ENCODE measurements at regions not wholly inside any gene's neighbourhood (a gene's known extent, or its start where the extent isn't known, plus 50 kb on each side); places are given as distances from the start of the nearest gene placed in this dataset.

GRCh38 chr21:27369978-27370571 lies 403.2 kb upstream of the ADAMTS5 start:
- Histone ChIP-seq H3K9ac (ENCODE audit: low read length) (no peak overlapping the region), H3K9me3 (ENCODE audit: insufficient read depth, low read length) (no peaks in the 10 kb centered on the region), H2AFZ (ENCODE audit: low read depth, low read length, severe bottlenecking) (no peak overlapping the region), H4K20me1 (ENCODE audit: low read depth, low read length) (no peaks in the 10 kb centered on the region), H3F3A (ENCODE audit: insufficient read depth) (no peaks in the 10 kb centered on the region), H3K4me3 (ENCODE audit: insufficient read depth, low read length, poor library complexity, severe bottlenecking) (no peak overlapping the region), H3K4me2 (ENCODE audit: low read depth, low read length, poor library complexity, severe bottlenecking) (no peak overlapping the region), H3K27ac (ENCODE audit: low read depth, low read length) (no peak overlapping the region), H3K36me3 (ENCODE audit: low read length) (no peaks in the 10 kb centered on the region), H3K27me3 (ENCODE audit: low read length) (no peaks in the 10 kb centered on the region), H3K79me2 (ENCODE audit: insufficient read depth, low read length) (no peaks in the 10 kb centered on the region), H3K9me2 (replicated peaks; ENCODE audit: insufficient read depth, low read length) (no peaks in the 10 kb centered on the region)
- TF ChIP-seq EZH2phosphoT487 (conservative IDR thresholded peaks at IDR 0.05; ENCODE audit: low read length): no peak
- TF ChIP-seq CTCF (IDR thresholded peaks at IDR 0.05; ENCODE audit: insufficient read depth, low read length, poor library complexity, severe bottlenecking): no peak

- Histone ChIP-seq H3K9me2 (replicated peaks; ENCODE audit: insufficient read depth, low read length) (no peaks in the 10 kb centered on the region), H3K9ac (ENCODE audit: low read length) (no peak overlapping the region), H3K27ac (ENCODE audit: low read depth, low read length) (no peak overlapping the region), H2AFZ (ENCODE audit: low read depth, low read length, severe bottlenecking) (no peak overlapping the region), H3F3A (ENCODE audit: insufficient read depth) (no peaks in the 10 kb centered on the region), H3K9me3 (ENCODE audit: insufficient read depth, low read length) (no peaks in the 10 kb centered on the region), H3K4me3 (ENCODE audit: insufficient read depth, low read length, poor library complexity, severe bottlenecking) (no peak overlapping the region), H3K27me3 (ENCODE audit: low read length) (no peaks in the 10 kb centered on the region), H3K36me3 (ENCODE audit: low read length) (no peaks in the 10 kb centered on the region), H4K20me1 (ENCODE audit: low read depth, low read length) (no peaks in the 10 kb centered on the region), H3K4me2 (ENCODE audit: low read depth, low read length, poor library complexity, severe bottlenecking) (no peak overlapping the region), H3K79me2 (ENCODE audit: insufficient read depth, low read length) (no peaks in the 10 kb centered on the region)
- no peak for TF ChIP-seq CTCF (IDR thresholded peaks at IDR 0.05; ENCODE audit: insufficient read depth, low read length, poor library complexity, severe bottlenecking)
- TF ChIP-seq EZH2phosphoT487 (conservative IDR thresholded peaks at IDR 0.05; ENCODE audit: low read length): no peak
Measured at GRCh38 chr21:27369234-27369633, 402.3 kb upstream of the ADAMTS5 start.

GRCh38 chr21:27366646-27367235 lies 399.9 kb upstream of the ADAMTS5 start:
- Histone ChIP-seq H3K36me3 (ENCODE audit: low read length) (no peaks in the 10 kb centered on the region), H3K9ac (ENCODE audit: low read length) (no peak overlapping the region), H2AFZ (ENCODE audit: low read depth, low read length, severe bottlenecking) (no peak overlapping the region), H3K27ac (ENCODE audit: low read depth, low read length) (no peak overlapping the region), H3K79me2 (ENCODE audit: insufficient read depth, low read length) (no peaks in the 10 kb centered on the region), H3K4me3 (ENCODE audit: insufficient read depth, low read length, poor library complexity, severe bottlenecking) (no peak overlapping the region), H4K20me1 (ENCODE audit: low read depth, low read length) (no peaks in the 10 kb centered on the region), H3K9me2 (replicated peaks; ENCODE audit: insufficient read depth, low read length) (no peaks in the 10 kb centered on the region), H3K4me2 (ENCODE audit: low read depth, low read length, poor library complexity, severe bottlenecking) (no peak overlapping the region), H3K9me3 (ENCODE audit: insufficient read depth, low read length) (no peaks in the 10 kb centered on the region), H3K27me3 (ENCODE audit: low read length) (no peaks in the 10 kb centered on the region), H3F3A (ENCODE audit: insufficient read depth) (no peaks in the 10 kb centered on the region)
- TF ChIP-seq EZH2phosphoT487 (conservative IDR thresholded peaks at IDR 0.05; ENCODE audit: low read length) (no peak), CTCF (IDR thresholded peaks at IDR 0.05; ENCODE audit: insufficient read depth, low read length, poor library complexity, severe bottlenecking) (no peak)
